ENCODE measurements at regions not wholly inside any gene's neighbourhood (a gene's known extent, or its start where the extent isn't known, plus 50 kb on each side); places are given as distances from the start of the nearest gene placed in this dataset.

- TF ChIP-seq CTCF (conservative IDR thresholded peaks at IDR 0.05) (no peak), EZH2 (IDR thresholded peaks at IDR 0.05; ENCODE audit: low read depth) (no peak)
Measured at GRCh38 chr4:141449927-141450326, 186.5 kb upstream of the IL15 start.
